Activated CD4-positive, alpha-beta T cell treated with anti-CD3 and anti-CD28 coated beads, Interleukin-2, amount 50 U/mL, for 1 hour (primary cell): ENCODE measurements at regions not wholly inside any gene's neighbourhood (a gene's known extent, or its start where the extent isn't known, plus 50 kb on each side); places are given as distances from the start of the nearest gene placed in this dataset.

Source experiments
- DNase-seq: peaks from one replicate; pipeline ENCODE4 v3.0.0-alpha.2; 2020

DNA sequence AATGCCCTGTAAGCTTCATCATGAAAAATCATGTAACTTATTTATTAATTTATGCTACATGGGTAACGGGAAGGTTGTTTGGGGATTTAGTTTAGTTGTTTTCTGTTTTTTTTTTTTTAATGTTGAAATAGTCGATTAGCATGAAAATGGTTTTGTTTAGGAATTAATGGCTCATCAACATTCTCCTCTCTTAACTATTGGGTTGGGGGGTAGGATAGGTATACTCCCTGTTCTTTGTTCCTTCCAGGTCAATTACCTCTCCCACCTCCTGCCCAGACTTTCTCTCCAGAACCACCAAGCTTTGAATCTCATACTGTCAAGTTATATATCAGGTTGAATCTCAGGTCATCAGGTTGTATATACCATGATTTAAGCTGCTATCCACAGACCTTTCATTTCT is 568.7 kb upstream of the DSEL start:
- DNase-seq: no peak

DNA sequence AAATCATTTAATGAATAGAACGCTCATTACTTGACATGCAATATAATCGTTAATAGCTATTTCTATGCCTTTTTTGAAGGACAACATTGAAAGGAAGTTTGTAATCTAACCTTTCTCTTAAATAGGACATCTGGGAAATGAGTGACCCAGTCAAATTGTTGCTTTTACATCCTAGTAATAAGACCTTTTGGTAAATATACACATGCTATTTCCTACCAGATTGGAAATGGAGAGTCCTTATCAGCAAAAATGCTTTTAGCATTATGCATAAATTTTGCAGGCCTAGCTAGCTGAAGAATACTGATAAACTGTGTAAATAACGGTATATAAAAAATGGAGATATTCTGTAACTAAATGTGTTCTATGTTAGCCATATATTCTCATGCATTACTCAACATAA is 567.3 kb upstream of the DSEL start:
- no peak for DNase-seq

GRCh38 chr18:68083131-68083530 is 566.6 kb upstream of the DSEL start:
- DNase-seq: no peak

GRCh38 chr18:68072744-68073143 is 556.2 kb upstream of the DSEL start:
- DNase-seq: no peak

GRCh38 chr18:68060871-68061270 is 544.4 kb upstream of the DSEL start:
- DNase-seq: no peak

GRCh38 chr18:68056936-68057335 is 540.4 kb upstream of the DSEL start:
- no peak for DNase-seq

DNA sequence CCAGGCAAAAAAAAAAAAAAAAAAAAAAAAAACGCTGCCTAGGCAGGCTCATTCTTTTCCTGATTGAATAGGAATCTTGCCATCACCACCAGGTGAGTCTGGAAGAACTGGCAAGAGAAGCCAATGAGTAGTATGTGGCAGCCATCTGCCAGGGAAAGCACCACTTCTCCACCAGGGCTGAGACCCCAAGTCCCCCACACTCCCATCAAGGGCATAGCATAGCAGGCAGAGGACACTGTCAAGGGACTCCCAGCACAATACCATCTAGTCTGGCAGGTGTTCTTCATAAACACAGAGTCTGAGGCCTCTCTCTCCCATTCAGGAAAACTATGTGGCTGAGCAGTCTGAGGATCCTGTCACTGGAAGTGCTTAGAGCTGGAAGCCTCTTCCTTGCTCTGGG is 538.1 kb upstream of the DSEL start:
- DNase-seq: no peak

- DNase-seq: no peak
Measured at GRCh38 chr18:68053290-68053689, 536.8 kb upstream of the DSEL start.

DNA sequence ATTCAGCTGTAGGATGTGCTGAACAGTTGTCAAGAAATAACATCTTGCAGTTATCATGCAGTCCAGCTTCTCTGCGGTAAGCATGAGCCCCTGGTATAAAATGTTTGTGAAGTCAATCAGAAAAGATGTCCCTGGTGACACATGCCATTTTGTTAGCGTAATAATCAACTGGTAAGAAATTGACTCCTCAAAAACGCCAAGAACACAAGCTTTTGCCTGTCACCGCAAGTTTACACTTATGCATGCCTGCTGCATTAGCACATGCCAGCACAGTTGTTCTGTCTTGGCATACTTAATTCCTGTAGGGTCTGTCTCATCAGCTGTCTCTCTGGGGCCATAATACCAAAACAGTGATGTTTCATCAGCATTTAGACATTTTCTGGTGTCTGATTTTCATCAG is 524.8 kb upstream of the DSEL start:
- no peak for DNase-seq

- no peak for DNase-seq
Measured at GRCh38 chr18:68040198-68040597, 523.7 kb upstream of the DSEL start.

DNA sequence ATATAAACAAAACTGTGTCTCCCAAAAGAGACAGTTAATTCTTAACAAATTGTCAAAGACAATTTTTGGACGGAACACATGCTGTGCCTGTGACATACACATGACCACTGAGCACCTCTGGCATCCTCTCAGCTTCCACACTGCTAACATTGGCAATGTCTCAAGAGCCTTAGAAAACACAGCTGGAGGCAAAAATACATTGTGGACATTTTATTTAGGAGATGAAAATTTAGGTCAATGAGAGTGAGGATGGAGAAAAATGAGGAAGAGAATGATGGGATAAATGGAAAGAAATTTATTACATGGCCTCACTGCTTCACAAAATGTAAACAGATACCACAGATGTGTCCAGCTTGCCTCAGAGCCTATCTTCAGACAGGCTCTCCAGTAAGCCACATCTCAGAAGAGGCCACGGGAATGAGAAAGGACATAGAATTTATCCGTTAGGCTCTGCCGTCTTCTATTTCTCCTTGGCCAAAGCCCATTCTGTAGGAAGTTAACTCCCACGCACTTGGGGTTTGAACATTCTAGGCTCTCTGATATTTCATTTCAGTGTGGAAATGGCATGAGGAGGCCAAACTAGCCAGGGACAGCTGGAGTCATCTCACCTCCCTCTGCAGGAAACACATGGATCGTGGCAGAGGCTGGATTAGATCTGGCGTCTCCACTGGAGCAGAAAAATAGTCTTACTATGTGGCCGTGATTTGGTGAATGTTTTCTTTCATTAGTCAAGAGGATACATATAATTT is 519.4 kb upstream of the DSEL start:
- no peak for DNase-seq

- no peak for DNase-seq
Measured at GRCh38 chr18:68034296-68034695, 517.8 kb upstream of the DSEL start.

DNA sequence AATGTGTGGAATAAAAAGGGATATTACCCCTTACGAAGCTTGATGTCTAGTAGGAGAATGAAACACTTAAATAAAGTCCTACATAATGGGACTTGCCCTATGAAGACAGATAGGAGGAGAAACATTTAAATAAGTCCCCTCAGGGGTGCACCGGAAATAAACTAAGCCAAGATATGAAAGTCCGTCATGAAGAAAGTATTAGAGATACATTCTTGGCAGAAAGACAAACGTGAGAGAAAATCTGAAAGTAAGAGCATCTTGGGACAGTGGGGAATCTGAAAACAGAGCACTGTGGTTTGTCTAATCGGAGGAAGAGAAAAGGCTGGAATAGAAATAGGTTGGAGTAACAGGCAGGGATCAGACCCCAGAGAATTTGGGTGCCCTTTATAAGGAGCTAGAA is 516.9 kb upstream of the DSEL start:
- DNase-seq: no peak

GRCh38 chr18:68024716-68025115 is 508.2 kb upstream of the DSEL start:
- no peak for DNase-seq

GRCh38 chr18:68017385-68017784 is 500.9 kb upstream of the DSEL start:
- no peak for DNase-seq

DNA sequence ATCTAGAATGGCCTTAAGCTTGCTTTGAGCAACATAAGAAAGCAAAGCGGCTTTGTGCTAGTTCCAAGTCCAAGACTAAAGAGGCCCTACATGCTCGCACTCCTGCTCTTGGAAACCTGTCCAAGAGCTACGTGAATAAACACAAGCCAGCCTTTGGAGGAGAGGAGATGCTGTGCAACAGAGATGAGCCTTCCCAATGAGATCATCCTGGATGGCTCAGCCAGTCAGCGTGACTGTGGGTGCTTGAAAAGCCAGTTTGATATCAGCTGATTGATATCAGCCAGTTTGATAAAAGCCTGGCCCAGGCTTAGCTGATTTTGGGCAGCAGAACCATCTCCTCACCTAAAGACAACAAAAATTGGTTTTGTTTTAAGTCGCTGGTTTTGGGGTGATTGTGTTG is 481.0 kb upstream of the DSEL start:
- DNase-seq: no peak

- no peak for DNase-seq
Measured at GRCh38 chr18:67995769-67996168, 479.2 kb upstream of the DSEL start.

GRCh38 chr18:67980241-67980640 is 463.7 kb upstream of the DSEL start:
- DNase-seq: no peak

GRCh38 chr18:67977067-67977616 is 460.6 kb upstream of the DSEL start:
- no peak for DNase-seq

- DNase-seq: no peak
Measured at GRCh38 chr18:67973916-67974315, 457.4 kb upstream of the DSEL start.

DNA sequence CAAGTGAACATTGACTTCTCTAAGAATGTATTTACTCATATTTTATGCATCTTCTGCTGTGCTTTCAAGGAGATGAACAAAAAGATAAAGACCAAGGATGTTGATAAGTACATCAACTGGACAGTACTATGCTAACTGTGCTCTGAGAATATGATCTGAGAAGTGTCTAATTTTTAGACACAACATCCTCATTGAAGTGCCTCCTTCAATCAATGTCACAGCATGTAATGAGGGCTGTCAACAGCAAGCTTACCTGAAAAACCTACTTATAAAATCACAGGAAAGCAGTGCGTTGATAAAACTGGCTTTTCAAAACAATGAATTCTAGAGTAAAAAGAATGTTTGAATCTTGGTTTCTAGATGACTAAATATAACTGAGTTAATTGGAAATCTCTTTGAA is 452.9 kb upstream of the DSEL start:
- DNase-seq: no peak

DNA sequence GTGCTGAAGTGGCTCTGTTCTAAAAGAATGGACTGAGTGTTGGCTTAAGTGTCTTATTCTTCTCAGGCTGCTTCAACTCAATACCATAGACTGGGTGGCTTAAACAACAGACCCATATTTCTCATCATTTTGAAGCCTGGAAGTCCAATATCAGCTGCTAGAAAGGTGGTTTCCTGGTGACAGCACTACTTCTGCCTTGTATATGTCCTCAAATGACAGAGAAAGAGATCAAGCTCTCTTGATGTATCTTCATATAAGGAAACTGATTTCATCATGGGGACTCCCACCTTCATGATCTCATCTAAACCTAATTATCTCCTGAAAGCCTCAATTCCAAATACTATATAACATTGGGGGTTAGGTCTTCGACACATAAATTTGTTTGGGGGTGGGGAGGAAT is 449.7 kb upstream of the DSEL start:
- DNase-seq: no peak

- no peak for DNase-seq
Measured at GRCh38 chr18:67964462-67964861, 447.9 kb upstream of the DSEL start.

DNA sequence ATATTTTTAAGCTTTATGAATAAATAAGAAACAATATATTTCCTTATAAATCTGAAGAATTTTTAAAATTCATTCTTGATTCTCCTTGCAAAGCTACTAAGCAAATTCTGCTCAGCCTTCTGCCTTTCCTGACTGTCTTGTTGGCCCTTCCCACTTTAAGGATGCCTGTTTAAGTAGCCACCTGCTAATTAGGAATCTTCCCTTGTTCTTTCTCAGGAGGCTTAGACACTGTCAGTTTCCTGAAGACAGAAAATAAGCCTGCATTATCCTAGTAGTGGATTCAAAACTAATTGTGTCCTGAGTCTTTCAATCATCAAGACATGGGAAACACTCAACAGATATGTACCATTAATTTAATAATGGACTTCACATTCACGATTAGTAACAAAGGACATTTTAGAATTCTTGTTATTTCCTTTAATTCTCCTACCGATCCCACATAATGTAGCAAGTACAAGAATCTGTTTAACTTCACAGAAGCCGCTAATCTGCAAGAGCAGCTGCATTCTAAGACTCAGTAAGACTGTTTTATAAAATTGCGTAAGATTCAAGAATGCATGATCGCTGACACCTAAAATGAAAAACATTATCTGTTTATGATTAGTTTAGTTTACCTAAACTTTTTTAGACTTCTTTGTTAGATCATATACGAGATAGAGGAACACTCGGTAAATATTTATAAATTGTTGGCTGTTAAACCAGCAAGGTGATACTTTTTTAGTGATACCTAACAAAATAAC is 445.4 kb upstream of the DSEL start:
- DNase-seq: no peak
